GM19023 (cell line): ENCODE measurements at regions not wholly inside any gene's neighbourhood (a gene's known extent, or its start where the extent isn't known, plus 50 kb on each side); places are given as distances from the start of the nearest gene placed in this dataset.

ENCODE experiments used
- ATAC-seq: cut with Tn5 transposase; IDR thresholded peaks from one replicate; pipeline ENCODE4 v1.9.1; 2021; ENCODE audit warnings: mild to moderate bottlenecking, moderate library complexity; ENCODE audit not compliant: unreplicated experiment

DNA sequence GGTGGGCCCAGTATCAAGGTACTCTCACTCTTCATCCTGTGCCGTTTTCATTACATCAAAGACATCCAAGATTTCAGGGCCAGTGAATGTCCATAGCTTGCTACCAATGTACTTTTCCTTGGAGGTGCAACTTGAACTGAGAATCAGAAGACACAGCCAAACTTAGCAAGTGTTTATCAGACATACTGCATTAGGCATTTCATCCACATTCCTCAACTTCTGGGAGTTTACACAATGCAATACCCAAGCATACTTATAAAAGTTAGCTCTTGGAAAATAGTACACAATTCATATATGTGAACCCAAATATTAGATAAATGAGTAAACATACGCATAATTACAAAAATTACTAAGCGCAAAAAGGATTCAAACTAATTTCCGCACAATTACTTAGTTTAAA is 216.3 kb upstream of the RHOBTB1 start:
- no peak for ATAC-seq

DNA sequence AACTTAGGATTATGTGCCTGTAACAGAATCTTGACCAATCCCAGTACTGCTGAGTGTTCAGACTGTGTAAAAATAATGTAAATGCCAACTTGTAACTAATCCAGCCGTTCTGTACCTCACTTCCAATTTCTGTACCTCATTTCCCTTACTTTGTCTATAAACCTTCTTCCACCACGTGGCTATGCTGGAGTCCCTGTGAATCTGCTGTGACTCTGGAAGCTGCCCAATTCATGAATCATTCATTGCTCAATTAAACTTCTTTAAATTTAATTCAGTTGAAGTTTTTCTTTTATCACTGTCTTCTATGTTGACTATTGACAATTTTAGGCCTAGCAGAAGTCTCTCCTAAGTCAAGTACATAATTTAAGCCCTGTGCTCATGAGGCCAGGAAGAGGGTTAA is 215.3 kb upstream of the RHOBTB1 start:
- no peak for ATAC-seq

- ATAC-seq = no peak
Measured at GRCh38 chr10:61157182-61157581, 213.2 kb upstream of the RHOBTB1 start.

- no peak for ATAC-seq
Measured at GRCh38 chr10:61153771-61154170, 209.8 kb upstream of the RHOBTB1 start.

DNA sequence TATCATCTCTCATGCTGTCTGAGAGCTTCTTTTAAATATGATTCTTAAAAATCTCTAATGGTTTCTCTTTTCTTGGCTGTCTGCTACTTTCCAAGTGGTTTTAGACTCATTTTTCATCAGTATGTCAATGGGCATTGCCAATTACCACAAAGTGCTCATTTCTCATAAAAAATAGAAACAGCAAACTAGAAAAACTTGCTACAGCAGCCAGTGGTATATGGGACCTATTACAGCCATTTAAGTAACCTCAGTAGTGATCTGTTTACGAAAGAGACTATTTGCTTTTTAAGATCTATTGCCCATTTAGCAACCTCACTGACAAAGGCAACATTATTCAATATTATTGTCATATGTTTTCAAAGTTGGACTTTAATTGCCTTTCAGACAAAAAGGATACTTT is 207.1 kb upstream of the RHOBTB1 start:
- no peak for ATAC-seq

GRCh38 chr10:61148451-61148850 is 204.5 kb upstream of the RHOBTB1 start:
- no peak for ATAC-seq

DNA sequence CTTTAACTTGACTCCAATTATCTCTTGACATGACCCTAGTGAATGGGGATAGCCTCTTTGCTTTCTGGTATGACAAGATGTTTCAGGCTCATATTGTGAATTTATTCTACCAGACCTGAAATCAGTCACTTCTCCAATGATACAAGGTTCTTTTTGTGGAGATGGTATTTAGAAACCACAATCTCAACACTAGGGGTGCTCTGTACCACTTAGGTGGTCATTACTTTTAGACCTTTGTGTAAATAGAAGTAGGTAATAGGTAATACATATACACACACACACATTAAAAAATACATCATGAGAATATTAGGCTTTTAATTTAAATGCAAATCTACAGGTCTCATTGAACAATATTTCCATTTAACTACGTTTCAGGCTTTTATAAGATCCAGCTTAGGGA is 199.0 kb upstream of the RHOBTB1 start:
- ATAC-seq = no peak

- ATAC-seq = no peak
Measured at GRCh38 chr10:61140765-61141392, 196.9 kb upstream of the RHOBTB1 start.

- no peak for ATAC-seq
Measured at GRCh38 chr10:61139592-61139953, 195.6 kb upstream of the RHOBTB1 start.

DNA sequence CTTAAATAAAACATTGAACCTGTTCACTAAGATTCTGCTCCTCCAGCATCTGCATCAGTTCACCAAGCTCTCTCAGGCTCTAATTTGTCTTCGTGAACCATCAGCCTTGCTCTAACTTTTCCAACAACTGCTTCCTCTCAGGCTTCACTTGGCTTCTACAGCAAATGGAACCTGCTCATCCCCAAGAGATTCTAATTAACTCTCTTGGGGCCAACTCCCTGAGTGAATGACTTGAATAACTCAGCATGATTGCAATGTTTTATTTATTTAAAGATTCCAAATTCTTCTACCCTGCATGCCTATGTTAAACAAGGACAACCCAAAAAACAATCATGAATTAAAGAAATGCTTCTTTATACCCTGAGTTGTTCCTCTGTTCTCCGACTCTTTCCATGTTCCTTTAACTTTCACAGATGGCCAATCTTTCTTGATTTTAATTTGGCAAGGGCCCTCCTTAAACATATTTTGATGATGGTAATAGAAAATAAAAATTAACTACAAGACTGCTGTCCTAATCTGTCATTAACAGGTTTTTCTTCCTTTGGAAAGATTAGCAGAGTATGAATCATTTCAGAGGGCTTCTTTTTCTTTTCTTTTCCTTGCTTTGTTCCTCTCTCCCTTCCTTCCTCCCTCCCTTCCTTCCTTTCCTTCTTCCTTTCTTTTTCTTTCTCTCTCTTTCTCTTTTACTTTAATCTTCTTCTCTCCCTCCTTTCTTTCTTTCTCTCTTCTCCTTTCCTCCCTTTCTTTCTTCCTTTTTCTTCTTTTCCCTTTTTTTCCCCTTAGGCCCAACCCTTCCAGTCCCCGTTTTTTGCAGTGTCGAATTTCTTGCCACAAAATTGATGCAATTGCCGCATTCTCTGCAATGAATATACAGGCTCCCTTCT is 195.0 kb upstream of the RHOBTB1 start:
- no peak for ATAC-seq

DNA sequence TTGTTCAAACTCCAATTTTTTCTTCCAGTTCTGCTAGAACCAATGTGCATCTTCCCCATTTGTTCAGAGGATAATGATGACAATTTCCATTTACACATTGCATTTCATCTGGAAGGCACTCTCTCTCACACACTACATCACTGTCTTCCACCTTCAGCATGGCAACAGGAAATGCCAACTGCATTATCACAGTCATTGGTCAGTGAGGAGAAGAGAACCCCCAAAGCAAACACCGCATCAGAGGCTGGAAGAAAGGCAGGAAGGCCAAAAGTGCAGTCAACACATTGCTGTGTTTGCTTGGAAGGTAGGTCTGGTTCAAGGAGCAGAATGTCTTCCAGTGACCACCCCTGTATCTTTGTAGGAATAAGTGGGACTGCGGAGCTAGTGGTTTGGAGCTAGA is 192.2 kb upstream of the RHOBTB1 start:
- no peak for ATAC-seq

DNA sequence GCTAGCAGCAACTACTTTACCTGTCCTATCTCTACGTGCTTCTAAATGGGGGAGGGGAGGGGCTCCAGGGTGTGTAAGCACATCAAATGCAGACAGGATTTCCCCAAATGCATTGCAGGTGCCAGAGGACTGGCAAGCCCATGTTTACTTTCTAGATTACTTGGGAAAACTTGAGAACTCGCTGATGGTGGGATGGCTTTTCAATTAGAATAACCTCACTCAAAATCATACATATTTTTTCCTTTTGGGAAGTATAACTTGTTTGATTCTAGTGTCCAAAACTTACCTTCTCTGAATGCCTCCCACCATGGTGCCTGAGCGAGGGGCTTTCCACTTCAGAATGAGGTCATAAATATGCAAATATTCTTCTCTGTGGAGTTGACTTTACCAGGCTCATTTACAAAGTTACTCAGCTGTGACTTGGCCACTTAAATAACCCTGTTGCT is 191.3 kb upstream of the RHOBTB1 start:
- peak; percentile 91 for ATAC-seq

- no peak for ATAC-seq
Measured at GRCh38 chr10:61130366-61130765, 186.4 kb upstream of the RHOBTB1 start.

DNA sequence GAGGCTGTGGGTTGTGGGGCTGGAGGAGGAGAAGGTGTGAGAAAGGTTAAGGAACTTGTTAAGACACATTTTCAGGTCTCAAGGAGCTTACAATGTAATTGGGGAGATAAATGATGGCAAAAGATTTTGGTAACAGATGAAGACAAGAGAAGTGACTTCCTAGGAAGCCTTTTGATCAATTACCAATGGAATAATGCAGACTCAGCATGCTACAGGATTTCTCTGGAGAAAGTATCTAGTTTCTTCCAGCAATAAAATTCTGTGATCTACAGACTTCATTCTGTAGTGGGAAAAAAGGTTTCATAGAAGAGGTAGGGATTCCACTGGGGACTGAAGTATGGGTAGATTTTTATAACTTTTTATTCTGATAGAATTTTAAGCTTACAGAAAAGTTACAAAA is 184.2 kb upstream of the RHOBTB1 start:
- ATAC-seq = no peak

DNA sequence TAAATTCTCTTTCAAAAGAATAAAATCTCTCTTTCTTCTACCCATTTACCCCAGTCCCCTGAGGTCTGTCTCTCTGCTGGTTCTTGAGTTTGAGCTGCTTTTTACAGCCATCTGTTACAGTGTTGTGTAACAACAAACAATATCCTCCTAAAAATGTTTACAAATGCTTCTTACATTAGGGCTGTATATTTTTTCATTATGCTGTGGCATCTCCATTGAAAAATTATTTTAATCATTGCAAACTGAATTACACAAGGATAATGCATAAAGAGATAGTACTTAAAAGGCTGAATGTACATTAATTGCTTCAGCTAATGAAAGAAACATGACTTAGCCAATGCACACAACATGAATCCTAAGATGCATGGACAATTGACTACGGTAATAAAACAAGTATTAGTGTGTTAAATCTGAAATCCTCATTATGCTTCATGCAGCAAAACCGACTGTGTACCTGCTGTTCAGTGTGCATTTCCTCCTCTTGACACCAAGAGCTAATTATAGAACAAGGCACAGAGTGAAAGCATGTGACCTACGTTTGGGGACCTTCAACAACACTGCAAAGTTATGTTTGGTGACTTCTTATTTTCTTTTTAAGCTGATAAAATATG is 181.7 kb upstream of the RHOBTB1 start:
- peak; percentile 59 for ATAC-seq

DNA sequence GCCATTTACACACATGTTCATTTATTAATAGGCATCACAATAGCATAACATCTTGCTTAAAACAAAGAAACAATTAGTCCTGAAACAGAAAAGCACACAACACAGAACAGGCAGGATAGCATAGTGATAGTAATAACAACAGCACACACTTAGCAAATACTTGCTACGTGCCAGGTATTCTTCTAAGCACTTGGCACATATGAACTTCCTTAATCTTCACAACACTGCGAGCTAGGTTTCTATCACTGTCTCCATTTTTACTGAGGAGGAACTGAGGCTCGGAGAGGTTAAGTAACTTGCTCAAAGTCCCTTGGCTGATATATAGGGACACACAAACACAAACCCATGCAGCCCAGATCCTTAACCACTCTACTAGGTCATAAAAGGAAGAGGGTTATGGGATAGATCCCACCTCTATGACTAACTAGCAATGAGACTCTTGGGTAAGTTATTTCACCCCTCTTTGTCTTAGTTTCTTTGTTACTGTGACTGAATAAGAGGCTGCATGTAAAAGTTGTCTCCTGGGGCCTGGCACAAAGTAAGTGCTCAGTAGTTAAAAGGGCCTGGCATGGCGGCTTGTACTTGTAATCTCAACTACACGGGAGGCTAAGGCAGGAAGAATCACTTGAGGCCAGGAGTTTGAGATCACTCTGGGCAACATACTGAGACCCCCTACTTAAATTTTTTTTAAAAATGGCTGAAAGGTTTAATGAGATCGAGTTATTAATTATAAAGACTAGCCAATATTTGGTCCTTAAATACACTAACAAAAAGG is 181.0 kb upstream of the RHOBTB1 start:
- no peak for ATAC-seq

GRCh38 chr10:61120805-61121204 is 176.8 kb upstream of the RHOBTB1 start:
- ATAC-seq = peak; percentile 74

DNA sequence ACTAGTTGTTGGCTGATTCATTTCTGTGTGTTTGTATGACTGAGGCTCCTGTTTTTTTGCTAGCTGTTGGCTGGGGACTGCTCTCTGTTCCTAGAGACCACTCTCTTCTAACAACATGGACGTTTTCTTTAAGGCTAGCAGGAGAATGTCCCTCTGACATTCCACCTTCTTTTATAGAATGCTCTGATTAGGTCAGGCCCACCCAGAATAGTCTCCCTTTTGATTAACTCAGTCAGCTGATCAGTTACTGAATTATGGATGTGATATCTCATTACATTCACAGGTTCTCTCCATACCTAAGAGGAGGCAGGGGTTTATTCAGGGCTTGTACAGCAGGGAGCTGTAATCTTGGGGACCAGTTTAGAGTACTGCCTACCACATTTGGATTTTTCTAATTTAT is 175.6 kb upstream of the RHOBTB1 start:
- no peak for ATAC-seq

- no peak for ATAC-seq
Measured at GRCh38 chr10:61115897-61116296, 171.9 kb upstream of the RHOBTB1 start.

DNA sequence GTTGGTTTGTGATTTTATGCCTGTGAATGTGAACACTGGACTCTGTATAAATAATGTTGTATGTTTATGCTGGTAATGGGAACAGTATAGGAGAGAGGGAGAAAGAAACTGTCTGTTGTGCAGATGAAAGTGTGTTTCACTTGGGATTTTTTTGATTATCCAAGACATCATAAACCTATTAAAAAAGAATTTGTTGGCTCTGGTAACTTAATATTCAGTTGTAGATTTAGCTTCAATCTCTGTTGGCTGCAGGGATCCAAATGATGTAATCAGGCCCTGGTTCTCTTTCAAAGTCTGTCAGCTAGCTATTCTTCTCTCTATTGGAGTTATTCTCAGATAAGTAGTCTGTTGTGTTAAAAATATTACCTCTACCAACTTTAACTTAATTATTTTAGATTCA is 168.8 kb upstream of the RHOBTB1 start:
- no peak for ATAC-seq

- no peak for ATAC-seq
Measured at GRCh38 chr10:61110936-61111335, 167.0 kb upstream of the RHOBTB1 start.
